ENCODE measurements at regions not wholly inside any gene's neighbourhood (a gene's known extent, or its start where the extent isn't known, plus 50 kb on each side); places are given as distances from the start of the nearest gene placed in this dataset.
A peak's percentile ranks its signal among the peaks of the same experiment; 100 is the strongest.

DNA sequence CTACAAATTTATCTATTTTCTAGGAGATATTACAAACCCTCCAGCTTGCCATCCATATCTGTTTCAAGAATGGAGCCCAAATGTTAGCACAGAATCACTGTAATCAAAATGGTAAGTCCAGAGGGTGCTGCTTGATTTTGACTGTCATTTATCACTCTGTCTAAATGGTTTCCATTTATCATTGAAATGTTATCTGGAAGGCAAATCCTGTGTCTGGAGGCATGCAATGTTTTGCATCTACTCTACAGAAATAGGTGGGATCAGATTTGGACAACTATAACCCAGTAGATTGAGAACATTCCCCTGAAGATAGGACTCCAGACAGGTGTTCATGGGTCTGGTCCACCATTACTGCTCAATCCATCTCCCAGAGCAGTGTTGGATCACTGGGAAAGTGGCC, 128.7 kb downstream of the MAIP1 start:
- no peak overlapping the region for H4K8ac ChIP-seq (ENCODE audit: low read depth, low read length)
- no peaks in the 10 kb centered on the region for H3K79me2 ChIP-seq (ENCODE audit: control insufficient read depth, insufficient read depth, low read length)
- no peak overlapping the region for H3K4ac ChIP-seq (ENCODE audit: low read depth, low read length)
- H3K27me3 ChIP-seq (ENCODE audit: insufficient read depth, low read length, poor library complexity), result no peaks in the 10 kb centered on the region
- no peak overlapping the region for H2BK15ac ChIP-seq (replicated peaks; ENCODE audit: low read depth)
- H2AK5ac ChIP-seq (ENCODE audit: low read length), result no peak overlapping the region
- H3K18ac ChIP-seq (ENCODE audit: low read length), result no peak overlapping the region
- peaks cover 2% of the 10 kb centered on the region for H3K4me1 ChIP-seq (ENCODE audit: control insufficient read depth, low read depth, low read length)
- DNase-seq, result no peak
- H3K4me3 ChIP-seq (ENCODE audit: low read length), result no peak overlapping the region
- H3K4me2 ChIP-seq (ENCODE audit: low read length), result no peak overlapping the region
- H3K79me1 ChIP-seq (ENCODE audit: low read length), result no peaks in the 10 kb centered on the region
- H4K5ac ChIP-seq (ENCODE audit: low read length), result no peak overlapping the region
- H3K9ac ChIP-seq (ENCODE audit: low read length), result no peak overlapping the region
- no peak overlapping the region for H2BK5ac ChIP-seq (ENCODE audit: low read length)
- no peak overlapping the region for H3K27ac ChIP-seq (ENCODE audit: low read depth, low read length)
- no peak overlapping the region for H3K23ac ChIP-seq (ENCODE audit: low read length)
- H3K56ac ChIP-seq (ENCODE audit: low read length), result no peak overlapping the region
- H3K36me3 ChIP-seq (ENCODE audit: control insufficient read depth, insufficient read depth, low read length), result no peaks in the 10 kb centered on the region
- no peak overlapping the region for H2BK120ac ChIP-seq (ENCODE audit: low read depth, low read length)

DNA sequence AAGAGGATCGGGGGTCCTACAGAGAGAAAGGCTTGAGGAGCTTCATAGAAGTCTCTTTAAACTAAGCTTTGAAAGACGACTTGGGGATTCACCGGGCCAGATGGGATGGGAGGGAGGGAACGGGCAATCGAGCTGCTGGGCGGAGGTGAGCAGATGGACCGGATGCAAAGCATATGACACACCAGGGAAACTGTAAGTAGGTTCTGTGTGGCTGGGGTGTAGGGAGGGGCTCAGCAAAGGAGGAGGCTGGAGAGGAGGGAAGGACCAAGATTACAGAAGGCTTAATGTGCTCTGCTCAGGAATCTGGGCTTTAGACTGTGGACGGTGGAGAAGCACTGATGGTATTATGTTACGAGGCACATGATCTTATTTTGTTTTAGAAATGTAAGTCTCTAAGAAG, 131.5 kb downstream of the MAIP1 start:
- Histone ChIP-seq H3K4ac (ENCODE audit: low read depth, low read length) (no peak overlapping the region), H2AK5ac (ENCODE audit: low read length) (no peak overlapping the region), H3K4me2 (ENCODE audit: low read length) (no peak overlapping the region), H3K18ac (ENCODE audit: low read length) (no peak overlapping the region), H3K4me1 (ENCODE audit: control insufficient read depth, low read depth, low read length) (peaks cover 16% of the 10 kb centered on the region), H2BK15ac (replicated peaks; ENCODE audit: low read depth) (no peak overlapping the region), H3K27me3 (ENCODE audit: insufficient read depth, low read length, poor library complexity) (no peaks in the 10 kb centered on the region), H4K5ac (ENCODE audit: low read length) (no peak overlapping the region), H3K56ac (ENCODE audit: low read length) (no peak overlapping the region), H3K9ac (ENCODE audit: low read length) (no peak overlapping the region), H3K36me3 (ENCODE audit: control insufficient read depth, insufficient read depth, low read length) (no peaks in the 10 kb centered on the region), H2BK120ac (ENCODE audit: low read depth, low read length) (no peak overlapping the region), H3K79me2 (ENCODE audit: control insufficient read depth, insufficient read depth, low read length) (no peaks in the 10 kb centered on the region), H4K8ac (ENCODE audit: low read depth, low read length) (no peak overlapping the region), H3K27ac (ENCODE audit: low read depth, low read length) (no peak overlapping the region), H3K4me3 (ENCODE audit: low read length) (no peak overlapping the region), H3K79me1 (ENCODE audit: low read length) (no peaks in the 10 kb centered on the region), H2BK5ac (ENCODE audit: low read length) (no peak overlapping the region), H3K23ac (ENCODE audit: low read length) (no peak overlapping the region)
- WGBS (ENCODE audit: extremely low coverage, insufficient coverage, low lambda C conversion rate), result no CpG with 5 or more reads among the region's 9 CpGs
- no peak for DNase-seq

DNA sequence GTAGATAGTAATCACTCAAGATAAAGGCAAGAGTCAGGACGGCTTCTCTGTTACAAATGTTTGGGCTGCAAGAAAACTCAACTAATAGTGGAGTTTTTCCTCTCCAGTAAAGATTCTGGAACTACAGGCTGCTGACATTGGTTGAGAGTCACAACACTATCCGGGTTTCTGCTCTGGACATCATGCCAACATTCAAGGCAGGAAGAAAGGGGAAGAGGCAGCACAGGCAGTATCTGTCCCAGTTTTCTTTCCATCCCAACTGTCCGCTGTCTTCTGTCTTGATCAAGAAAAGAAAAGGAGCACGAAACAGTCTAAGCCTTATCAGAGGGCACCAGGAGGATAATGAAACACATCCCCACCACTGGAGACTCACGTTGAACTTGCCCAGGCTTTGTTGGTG, 132.1 kb downstream of the MAIP1 start:
- no peak for DNase-seq
- no peak overlapping the region for H4K5ac ChIP-seq (ENCODE audit: low read length)
- H3K9ac ChIP-seq (ENCODE audit: low read length), result no peak overlapping the region

DNA sequence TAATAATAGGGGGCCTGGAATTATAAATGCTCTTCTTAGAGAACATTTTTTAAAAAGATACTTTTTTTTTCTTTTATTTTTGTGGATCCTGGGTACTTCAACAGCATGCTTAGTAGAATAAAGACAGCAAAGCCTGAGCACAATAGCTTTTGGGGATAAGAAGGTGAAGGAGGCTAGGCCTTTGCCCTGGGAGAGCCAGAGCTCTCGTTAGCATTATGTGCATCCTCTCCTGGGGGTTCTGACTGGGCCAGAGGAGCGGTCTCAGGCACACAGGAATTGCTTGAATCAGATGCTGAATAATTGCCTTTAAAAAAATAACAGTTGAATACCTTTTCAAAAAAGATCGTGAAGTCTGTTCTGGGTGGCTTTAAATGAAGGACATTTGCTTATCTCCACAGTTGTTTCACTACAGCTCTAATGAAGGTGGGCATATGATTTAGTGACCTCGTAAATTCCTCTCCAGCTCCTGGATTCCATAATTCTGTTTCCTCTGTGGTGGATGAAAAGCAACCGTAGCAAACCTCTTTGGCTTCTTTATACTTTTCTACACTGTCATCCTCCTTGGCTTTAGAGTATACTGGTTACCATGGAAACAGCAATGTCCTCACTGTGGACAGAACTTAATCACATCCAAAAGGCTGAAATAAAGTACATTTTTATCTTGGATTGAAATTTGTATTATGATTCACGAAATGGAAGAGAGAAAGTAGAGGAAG, 133.8 kb downstream of the MAIP1 start:
- H4K8ac ChIP-seq (ENCODE audit: low read depth, low read length), result no peak overlapping the region
- no peak overlapping the region for H2BK5ac ChIP-seq (ENCODE audit: low read length)
- no peaks in the 10 kb centered on the region for H3K79me2 ChIP-seq (ENCODE audit: control insufficient read depth, insufficient read depth, low read length)
- H3K4me2 ChIP-seq (ENCODE audit: low read length), result no peak overlapping the region
- no peak overlapping the region for H3K56ac ChIP-seq (ENCODE audit: low read length)
- no peak overlapping the region for H4K5ac ChIP-seq (ENCODE audit: low read length)
- no peak overlapping the region for H3K23ac ChIP-seq (ENCODE audit: low read length)
- H3K36me3 ChIP-seq (ENCODE audit: control insufficient read depth, insufficient read depth, low read length), result no peaks in the 10 kb centered on the region
- H2AK5ac ChIP-seq (ENCODE audit: low read length), result no peak overlapping the region
- no CpG with 5 or more reads among the region's 6 CpGs for WGBS (ENCODE audit: extremely low coverage, insufficient coverage, low lambda C conversion rate)
- peak; percentile 18 for DNase-seq
- H3K18ac ChIP-seq (ENCODE audit: low read length), result no peak overlapping the region
- H3K27me3 ChIP-seq (ENCODE audit: insufficient read depth, low read length, poor library complexity), result no peaks in the 10 kb centered on the region
- peaks cover 20% of the 10 kb centered on the region for H3K4me1 ChIP-seq (ENCODE audit: control insufficient read depth, low read depth, low read length)
- H3K4ac ChIP-seq (ENCODE audit: low read depth, low read length), result no peak overlapping the region
- no peak overlapping the region for H3K9ac ChIP-seq (ENCODE audit: low read length)
- no peak overlapping the region for H3K4me3 ChIP-seq (ENCODE audit: low read length)
- no peak overlapping the region for H2BK120ac ChIP-seq (ENCODE audit: low read depth, low read length)
- no peaks in the 10 kb centered on the region for H3K79me1 ChIP-seq (ENCODE audit: low read length)
- no peak overlapping the region for H2BK15ac ChIP-seq (replicated peaks; ENCODE audit: low read depth)
- H3K27ac ChIP-seq (ENCODE audit: low read depth, low read length), result no peak overlapping the region

More for the DNA sequence above, 132.1 kb downstream of the MAIP1 start:
- Histone ChIP-seq H3K4me3 (ENCODE audit: low read length) (no peak overlapping the region), H3K79me2 (ENCODE audit: control insufficient read depth, insufficient read depth, low read length) (no peaks in the 10 kb centered on the region), H3K36me3 (ENCODE audit: control insufficient read depth, insufficient read depth, low read length) (no peaks in the 10 kb centered on the region), H2BK120ac (ENCODE audit: low read depth, low read length) (no peak overlapping the region), H4K8ac (ENCODE audit: low read depth, low read length) (no peak overlapping the region), H3K27me3 (ENCODE audit: insufficient read depth, low read length, poor library complexity) (no peaks in the 10 kb centered on the region), H3K18ac (ENCODE audit: low read length) (no peak overlapping the region), H2AK5ac (ENCODE audit: low read length) (no peak overlapping the region), H2BK5ac (ENCODE audit: low read length) (no peak overlapping the region), H3K56ac (ENCODE audit: low read length) (no peak overlapping the region), H3K4ac (ENCODE audit: low read depth, low read length) (no peak overlapping the region), H3K27ac (ENCODE audit: low read depth, low read length) (no peak overlapping the region), H3K4me2 (ENCODE audit: low read length) (no peak overlapping the region), H3K79me1 (ENCODE audit: low read length) (no peaks in the 10 kb centered on the region), H3K4me1 (ENCODE audit: control insufficient read depth, low read depth, low read length) (peaks cover 19% of the 10 kb centered on the region), H3K23ac (ENCODE audit: low read length) (no peak overlapping the region), H2BK15ac (replicated peaks; ENCODE audit: low read depth) (no peak overlapping the region)
- WGBS (ENCODE audit: extremely low coverage, insufficient coverage, low lambda C conversion rate), result no CpG with 5 or more reads among the region's 5 CpGs

DNA sequence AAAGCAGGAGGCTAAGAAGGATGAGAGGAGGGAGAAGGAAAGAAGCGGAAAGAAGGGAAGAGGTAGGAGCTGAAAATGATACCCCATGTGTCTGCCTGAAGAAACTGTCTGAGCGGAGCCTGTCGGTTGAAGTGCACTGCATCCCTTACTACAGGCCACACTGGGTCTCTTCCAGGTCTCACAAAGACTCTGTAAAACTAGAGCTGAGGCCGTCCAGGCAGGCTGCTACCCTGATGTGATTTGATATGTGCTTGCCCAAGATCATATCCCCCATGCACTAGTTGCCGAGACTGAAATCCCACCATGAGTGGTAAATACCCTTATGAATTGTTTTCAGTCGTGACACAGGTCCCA, 134.4 kb downstream of the MAIP1 start:
- H3K23ac ChIP-seq (ENCODE audit: low read length), result no peak overlapping the region
- no peaks in the 10 kb centered on the region for H3K79me2 ChIP-seq (ENCODE audit: control insufficient read depth, insufficient read depth, low read length)
- peak overlapping the region; percentile 43 for H3K56ac ChIP-seq (ENCODE audit: low read length)
- H3K36me3 ChIP-seq (ENCODE audit: control insufficient read depth, insufficient read depth, low read length), result no peaks in the 10 kb centered on the region
- WGBS (ENCODE audit: extremely low coverage, insufficient coverage, low lambda C conversion rate), result no CpG with 5 or more reads among the region's 6 CpGs
- peak; percentile 24 for DNase-seq
- H2AK5ac ChIP-seq (ENCODE audit: low read length), result no peak overlapping the region
- no peak overlapping the region for H3K4me3 ChIP-seq (ENCODE audit: low read length)
- peak overlapping the region; percentile 34 for H2BK120ac ChIP-seq (ENCODE audit: low read depth, low read length)
- H4K8ac ChIP-seq (ENCODE audit: low read depth, low read length), result no peak overlapping the region
- no peaks in the 10 kb centered on the region for H3K27me3 ChIP-seq (ENCODE audit: insufficient read depth, low read length, poor library complexity)
- H2BK5ac ChIP-seq (ENCODE audit: low read length), result no peak overlapping the region
- peaks cover 20% of the 10 kb centered on the region for H3K4me1 ChIP-seq (ENCODE audit: control insufficient read depth, low read depth, low read length)
- no peak overlapping the region for H3K4me2 ChIP-seq (ENCODE audit: low read length)
- no peak overlapping the region for H4K5ac ChIP-seq (ENCODE audit: low read length)
- no peak overlapping the region for H2BK15ac ChIP-seq (replicated peaks; ENCODE audit: low read depth)
- H3K27ac ChIP-seq (ENCODE audit: low read depth, low read length), result no peak overlapping the region
- H3K18ac ChIP-seq (ENCODE audit: low read length), result peak overlapping the region; percentile 28
- no peak overlapping the region for H3K4ac ChIP-seq (ENCODE audit: low read depth, low read length)
- H3K9ac ChIP-seq (ENCODE audit: low read length), result no peak overlapping the region
- no peaks in the 10 kb centered on the region for H3K79me1 ChIP-seq (ENCODE audit: low read length)

DNA sequence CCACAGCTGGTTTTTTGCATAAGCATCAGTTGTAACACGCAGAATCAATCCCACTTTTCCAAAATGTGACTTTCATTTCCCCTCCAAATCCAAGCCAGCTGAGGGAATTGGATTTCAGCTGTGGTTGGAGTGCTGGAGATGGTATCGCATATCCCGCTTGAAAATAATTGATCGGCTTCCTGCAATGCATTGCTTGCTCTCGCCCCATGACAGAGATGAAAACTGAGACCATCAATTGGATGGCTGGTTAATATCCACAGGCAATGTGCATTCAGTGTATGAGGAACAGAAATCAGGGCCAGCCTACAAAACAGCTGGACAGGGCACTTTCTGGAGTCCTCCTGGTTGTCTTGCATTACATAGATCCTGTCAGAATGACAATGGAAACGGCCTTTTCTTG, 135.3 kb downstream of the MAIP1 start:
- no peak overlapping the region for H2BK5ac ChIP-seq (ENCODE audit: low read length)

More for the DNA sequence above, 135.3 kb downstream of the MAIP1 start:
- no peak overlapping the region for H3K4me3 ChIP-seq (ENCODE audit: low read length)
- no peak overlapping the region for H4K5ac ChIP-seq (ENCODE audit: low read length)
- H3K56ac ChIP-seq (ENCODE audit: low read length), result peak overlapping the region; percentile 22
- H2BK15ac ChIP-seq (replicated peaks; ENCODE audit: low read depth), result no peak overlapping the region
- H3K4me2 ChIP-seq (ENCODE audit: low read length), result no peak overlapping the region
- H3K79me1 ChIP-seq (ENCODE audit: low read length), result no peaks in the 10 kb centered on the region
- H3K9ac ChIP-seq (ENCODE audit: low read length), result no peak overlapping the region
- no peak for DNase-seq
- H4K8ac ChIP-seq (ENCODE audit: low read depth, low read length), result no peak overlapping the region
- no peak overlapping the region for H3K23ac ChIP-seq (ENCODE audit: low read length)
- no peak overlapping the region for H2BK120ac ChIP-seq (ENCODE audit: low read depth, low read length)
- no peak overlapping the region for H3K4ac ChIP-seq (ENCODE audit: low read depth, low read length)
- H3K27me3 ChIP-seq (ENCODE audit: insufficient read depth, low read length, poor library complexity), result no peaks in the 10 kb centered on the region
- no CpG with 5 or more reads among the region's 6 CpGs for whole genome bisulfite sequencing (ENCODE audit: extremely low coverage, insufficient coverage, low lambda C conversion rate)
- H3K27ac ChIP-seq (ENCODE audit: low read depth, low read length), result no peak overlapping the region
- peak overlapping the region; percentile 32 for H2AK5ac ChIP-seq (ENCODE audit: low read length)
- H3K36me3 ChIP-seq (ENCODE audit: control insufficient read depth, insufficient read depth, low read length), result no peaks in the 10 kb centered on the region
- no peak overlapping the region for H3K18ac ChIP-seq (ENCODE audit: low read length)
- H3K4me1 ChIP-seq (ENCODE audit: control insufficient read depth, low read depth, low read length), result peaks cover 20% of the 10 kb centered on the region
- H3K79me2 ChIP-seq (ENCODE audit: control insufficient read depth, insufficient read depth, low read length), result no peaks in the 10 kb centered on the region

All from mesendoderm (in vitro differentiated cells).